ENCODE measurements at regions not wholly inside any gene's neighbourhood (a gene's known extent, or its start where the extent isn't known, plus 50 kb on each side); places are given as distances from the start of the nearest gene placed in this dataset.

DNA sequence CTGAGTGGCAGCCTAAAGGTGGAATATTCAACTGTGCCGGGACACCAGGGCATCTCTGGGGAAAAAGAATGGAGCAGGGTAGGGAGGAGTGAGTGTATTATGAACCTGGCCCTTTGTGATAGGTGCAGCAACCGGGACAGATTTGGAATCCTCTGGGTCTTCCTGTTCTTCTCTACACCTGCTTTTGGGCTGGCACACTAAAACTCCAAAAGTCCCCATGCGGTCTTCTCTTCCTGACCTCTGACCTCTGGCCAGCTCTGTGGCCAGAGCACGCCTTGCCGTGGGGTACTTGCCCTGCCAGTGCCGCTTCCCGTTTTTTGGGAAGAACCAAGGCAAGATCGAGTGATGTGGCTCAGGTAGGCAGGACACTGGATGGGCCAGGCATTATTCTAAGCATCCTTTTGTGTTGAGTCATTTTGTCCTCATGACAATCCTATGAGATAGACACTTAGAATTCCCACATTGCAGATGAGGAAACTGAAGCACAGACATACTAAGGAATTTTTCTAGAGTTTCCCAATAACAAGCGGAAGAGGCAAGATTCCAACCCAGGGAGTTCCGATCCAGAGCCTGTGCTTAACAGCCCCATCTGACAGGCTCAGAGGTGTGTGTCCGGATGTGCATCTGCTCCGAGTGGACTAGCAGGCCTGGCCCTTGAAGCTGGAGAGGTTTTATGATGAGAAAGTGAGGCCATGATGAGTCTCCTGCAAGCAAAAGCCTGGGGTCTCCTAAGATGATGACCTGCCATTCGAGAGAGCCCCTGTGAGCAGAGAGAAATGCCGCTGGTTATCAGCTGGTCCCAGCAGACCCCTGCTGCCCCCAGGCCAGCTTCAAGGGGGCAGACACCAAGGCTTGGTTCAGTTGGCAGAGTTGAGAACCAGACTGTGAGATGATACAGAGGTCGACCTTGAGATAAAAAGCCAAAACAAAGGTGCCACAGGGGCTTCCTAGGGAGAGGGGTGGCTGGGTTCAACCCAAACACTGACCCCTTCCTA lies 67.9 kb upstream of the ESRRB start:
- no peak for DNase-seq (ENCODE audit: insufficient read length, low spot score, missing footprints)
- no peaks in the 10 kb centered on the region for H3K9me3 ChIP-seq (ENCODE audit: low read depth, low read length)
- no peak overlapping the region for H3K4me2 ChIP-seq (ENCODE audit: insufficient read depth, low read length)
- no peak overlapping the region for H2AFZ ChIP-seq (ENCODE audit: low read length)
- TF ChIP-seq, protein P1, sequence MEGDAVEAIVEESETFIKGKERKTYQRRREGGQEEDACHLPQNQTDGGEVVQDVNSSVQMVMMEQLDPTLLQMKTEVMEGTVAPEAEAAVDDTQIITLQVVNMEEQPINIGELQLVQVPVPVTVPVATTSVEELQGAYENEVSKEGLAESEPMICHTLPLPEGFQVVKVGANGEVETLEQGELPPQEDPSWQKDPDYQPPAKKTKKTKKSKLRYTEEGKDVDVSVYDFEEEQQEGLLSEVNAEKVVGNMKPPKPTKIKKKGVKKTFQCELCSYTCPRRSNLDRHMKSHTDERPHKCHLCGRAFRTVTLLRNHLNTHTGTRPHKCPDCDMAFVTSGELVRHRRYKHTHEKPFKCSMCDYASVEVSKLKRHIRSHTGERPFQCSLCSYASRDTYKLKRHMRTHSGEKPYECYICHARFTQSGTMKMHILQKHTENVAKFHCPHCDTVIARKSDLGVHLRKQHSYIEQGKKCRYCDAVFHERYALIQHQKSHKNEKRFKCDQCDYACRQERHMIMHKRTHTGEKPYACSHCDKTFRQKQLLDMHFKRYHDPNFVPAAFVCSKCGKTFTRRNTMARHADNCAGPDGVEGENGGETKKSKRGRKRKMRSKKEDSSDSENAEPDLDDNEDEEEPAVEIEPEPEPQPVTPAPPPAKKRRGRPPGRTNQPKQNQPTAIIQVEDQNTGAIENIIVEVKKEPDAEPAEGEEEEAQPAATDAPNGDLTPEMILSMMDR (IDR thresholded peaks at IDR 0.05; ENCODE audit: extremely low read depth, low read depth, low read length): no peak
- H3K4me1 ChIP-seq (ENCODE audit: insufficient read depth, low read length): no peaks in the 10 kb centered on the region
- peaks cover 16% of the 10 kb centered on the region for H3K27me3 ChIP-seq (ENCODE audit: insufficient read depth, low read length)
- no peaks in the 10 kb centered on the region for H3K79me2 ChIP-seq (ENCODE audit: insufficient read depth, low read length)
- H4K20me1 ChIP-seq (ENCODE audit: insufficient read depth, low read length): no peaks in the 10 kb centered on the region
- H3K36me3 ChIP-seq (ENCODE audit: insufficient read depth, low read length): no peaks in the 10 kb centered on the region
- no peak overlapping the region for H3K27ac ChIP-seq (ENCODE audit: low read depth, low read length)
- no peak overlapping the region for H3K4me3 ChIP-seq (ENCODE audit: insufficient read depth, low read length)

DNA sequence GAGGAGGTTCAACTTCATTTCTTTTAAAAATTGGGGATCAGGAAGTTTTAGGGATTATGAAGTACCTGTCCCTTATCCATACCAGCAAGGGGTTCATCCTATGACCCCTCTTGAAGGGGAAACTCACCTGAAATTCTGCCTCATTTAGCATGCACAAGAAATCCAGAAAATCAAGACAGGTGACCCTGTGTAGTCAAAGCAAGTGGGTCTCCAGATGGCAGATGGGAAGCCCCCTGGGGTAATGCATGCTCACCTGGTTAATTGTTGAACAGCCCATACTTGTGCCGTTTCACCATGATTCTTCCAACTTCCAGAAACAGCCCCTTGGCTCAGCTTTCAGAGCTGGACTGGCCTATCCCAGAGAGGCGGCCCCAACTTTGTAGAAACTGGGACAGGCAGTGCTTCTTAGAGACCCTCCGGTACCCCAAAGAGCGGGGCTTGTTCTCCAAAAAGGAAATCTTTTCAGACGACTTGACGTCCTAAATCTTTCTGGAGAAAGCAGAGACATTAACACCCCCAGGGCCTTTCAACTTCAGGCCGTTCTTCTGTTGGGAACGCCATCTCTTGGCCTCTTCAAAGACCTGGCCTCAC lies 66.3 kb upstream of the ESRRB start:
- no peak overlapping the region for H3K27ac ChIP-seq (ENCODE audit: low read depth, low read length)
- DNase-seq (ENCODE audit: insufficient read length, low spot score, missing footprints): peak; percentile 81
- no peaks in the 10 kb centered on the region for H3K4me1 ChIP-seq (ENCODE audit: insufficient read depth, low read length)
- no peaks in the 10 kb centered on the region for H4K20me1 ChIP-seq (ENCODE audit: insufficient read depth, low read length)
- H3K4me3 ChIP-seq (ENCODE audit: insufficient read depth, low read length): no peak overlapping the region
- H3K9me3 ChIP-seq (ENCODE audit: low read depth, low read length): no peaks in the 10 kb centered on the region
- peaks cover 16% of the 10 kb centered on the region for H3K27me3 ChIP-seq (ENCODE audit: insufficient read depth, low read length)
- TF ChIP-seq, protein P1 (IDR thresholded peaks at IDR 0.05; ENCODE audit: extremely low read depth, low read depth, low read length): no peak
- no peak overlapping the region for H3K4me2 ChIP-seq (ENCODE audit: insufficient read depth, low read length)
- no peaks in the 10 kb centered on the region for H3K79me2 ChIP-seq (ENCODE audit: insufficient read depth, low read length)
- H2AFZ ChIP-seq (ENCODE audit: low read length): no peak overlapping the region
- H3K36me3 ChIP-seq (ENCODE audit: insufficient read depth, low read length): no peaks in the 10 kb centered on the region

DNA sequence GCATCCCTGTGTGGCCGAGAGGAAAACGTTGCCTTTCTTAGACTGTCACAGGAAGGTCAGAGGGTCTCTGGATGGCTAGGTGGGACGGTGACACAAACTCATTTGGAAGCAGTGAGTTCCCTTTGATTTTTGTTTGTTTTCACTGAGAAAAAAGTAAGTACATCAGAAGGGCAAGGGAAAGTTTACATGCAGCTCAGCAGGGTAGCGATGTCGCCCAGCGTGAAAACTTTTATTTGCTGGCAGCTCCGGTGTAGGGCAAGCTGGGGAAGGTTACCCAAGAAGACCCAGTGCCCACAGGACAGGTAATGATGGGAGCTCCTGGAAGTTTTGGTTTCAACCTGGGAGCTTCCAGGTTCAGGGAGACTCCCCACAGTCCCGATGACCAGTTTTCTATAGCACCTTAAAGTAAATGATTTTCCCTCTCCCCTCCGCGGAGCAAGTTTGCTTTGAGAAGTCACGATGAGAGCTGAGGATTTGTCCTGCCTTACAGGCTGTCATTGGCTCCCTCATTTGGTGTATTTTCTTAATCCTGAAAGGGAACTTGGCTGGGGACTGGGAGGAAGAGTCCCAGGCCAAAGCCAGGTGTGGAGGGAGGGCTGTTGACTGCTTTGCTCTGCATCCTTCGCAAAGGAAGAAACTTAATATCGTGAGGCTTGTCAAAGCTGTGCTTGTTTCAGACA lies 64.7 kb upstream of the ESRRB start:
- Histone ChIP-seq H3K4me3 (ENCODE audit: insufficient read depth, low read length) (no peak overlapping the region), H3K4me2 (ENCODE audit: insufficient read depth, low read length) (no peak overlapping the region), H3K27me3 (ENCODE audit: insufficient read depth, low read length) (peaks cover 16% of the 10 kb centered on the region), H3K9me3 (ENCODE audit: low read depth, low read length) (no peaks in the 10 kb centered on the region), H2AFZ (ENCODE audit: low read length) (no peak overlapping the region), H3K36me3 (ENCODE audit: insufficient read depth, low read length) (no peaks in the 10 kb centered on the region), H3K27ac (ENCODE audit: low read depth, low read length) (no peak overlapping the region), H3K79me2 (ENCODE audit: insufficient read depth, low read length) (no peaks in the 10 kb centered on the region), H3K4me1 (ENCODE audit: insufficient read depth, low read length) (no peaks in the 10 kb centered on the region), H4K20me1 (ENCODE audit: insufficient read depth, low read length) (no peaks in the 10 kb centered on the region)
- no peak for DNase-seq (ENCODE audit: insufficient read length, low spot score, missing footprints)
- TF ChIP-seq, protein P1 (IDR thresholded peaks at IDR 0.05; ENCODE audit: extremely low read depth, low read depth, low read length): no peak

All from osteoblast (primary cell).